GM23248 (cell line): ENCODE measurements at regions not wholly inside any gene's neighbourhood (a gene's known extent, or its start where the extent isn't known, plus 50 kb on each side); places are given as distances from the start of the nearest gene placed in this dataset.
"Not testable (repeated sequence)": the region's sequence is repeated elsewhere in the genome, so short reads cannot be mapped to it uniquely, and the experiment has no call there.

Experiments
- DNase-seq: peaks from one replicate; pipeline ENCODE4 v3.0.0-alpha.2; 2015
- H2AFZ ChIP-seq: fragments of 200-600 bp; sonication (generic); 2 replicates; pipeline ENCODE4 v1.6.1; 2016; ENCODE audit warnings: antibody characterized with exemption
- H3F3A ChIP-seq: fragments of 200-600 bp; sonication (generic); 2 replicates; pipeline ENCODE4 v1.6.1; 2016; ENCODE audit warnings: mild to moderate bottlenecking, antibody characterized with exemption, mixed run types; ENCODE audit not compliant: insufficient read depth
- H3K27ac ChIP-seq: fragments of 200-600 bp; sonication (generic); 2 replicates; pipeline ENCODE4 v1.5.1; 2016; ENCODE audit warnings: mild to moderate bottlenecking
- H3K27me3 ChIP-seq: fragments of 200-600 bp; sonication (generic); replicated peaks from 2 replicates; pipeline ENCODE4 v1.6.1; 2016; ENCODE audit warnings: mild to moderate bottlenecking; ENCODE audit not compliant: insufficient read depth
- H3K36me3 ChIP-seq: fragments of 200-600 bp; sonication (generic); 2 replicates; pipeline ENCODE4 v1.6.1; 2016; ENCODE audit warnings: low read depth, mild to moderate bottlenecking
- H3K4me1 ChIP-seq: fragments of 200-600 bp; sonication (generic); 2 replicates; pipeline ENCODE4 v1.6.1; 2016; ENCODE audit warnings: mild to moderate bottlenecking; ENCODE audit not compliant: insufficient read depth
- H3K4me2 ChIP-seq: fragments of 200-600 bp; sonication (generic); one replicate; pipeline ENCODE4 v1.6.1; 2016; ENCODE audit warnings: mild to moderate bottlenecking; ENCODE audit not compliant: unreplicated experiment
- H3K4me3 ChIP-seq: fragments of 200-600 bp; sonication (generic); 2 replicates; pipeline ENCODE4 v1.5.1; 2016; ENCODE audit warnings: mild to moderate bottlenecking
- H3K79me2 ChIP-seq: fragments of 200-600 bp; sonication (generic); 2 replicates; pipeline ENCODE4 v1.6.1; 2016; ENCODE audit warnings: mild to moderate bottlenecking; ENCODE audit not compliant: insufficient read depth
- H3K9ac ChIP-seq: fragments of 200-600 bp; sonication (generic); 2 replicates; pipeline ENCODE4 v1.6.1; 2016; ENCODE audit warnings: mild to moderate bottlenecking
- H3K9me2 ChIP-seq: fragments of 200-600 bp; sonication (generic); 2 replicates; pipeline ENCODE4 v1.6.1; 2016; ENCODE audit warnings: mixed run types, mild to moderate bottlenecking, moderate library complexity; ENCODE audit not compliant: insufficient read depth
- H3K9me3 ChIP-seq: fragments of 200-600 bp; sonication (generic); one replicate; pipeline ENCODE4 v1.6.1; 2017; ENCODE audit warnings: low read depth
- H4K20me1 ChIP-seq: fragments of 200-600 bp; sonication (generic); 2 replicates; pipeline ENCODE4 v1.6.0; 2016; ENCODE audit not compliant: insufficient read depth
- EZH2 ChIP-seq: fragments of 200-600 bp; sonication (generic); IDR thresholded peaks from 2 replicates; pipeline ENCODE4 v1.6.1; 2018; ENCODE audit warnings: antibody characterized with exemption, mild to moderate bottlenecking; ENCODE audit not compliant: insufficient read depth, poor library complexity, severe bottlenecking
- EZH2phosphoT487 ChIP-seq: fragments of 200-600 bp; sonication (generic); IDR thresholded peaks from 2 replicates; pipeline ENCODE4 v1.6.1; 2018; ENCODE audit warnings: antibody characterized with exemption, moderate library complexity, mild to moderate bottlenecking, low read depth; ENCODE audit not compliant: insufficient read depth
- WGBS, 2 experiments: methylation state at CpG; one replicate each; pipeline ENCODE4 v1.1.6; 2015 to 2017; ENCODE audit warnings: low lambda C conversion rate in 2 of 2, low coverage in 1 of 2; ENCODE audit errors: missing lambda C conversion rate in 2 of 2; 5-methylcytosine and 5-hydroxymethylcytosine counted together
- in situ Hi-C: fragments of 300-500 bp; cut with MboI; formaldehyde crosslinking; loops from 2 replicates; pipeline ENCODE4 v1.15.0; 2020

GRCh38 chr1:30548294-30548693 is 175.1 kb downstream of the MATN1 start:
- Histone ChIP-seq H3K4me1 (no peaks in the 10 kb centered on the region), H3K27ac (no peak overlapping the region), H3K79me2 (no peaks in the 10 kb centered on the region), H3F3A (no peaks in the 10 kb centered on the region), H4K20me1 (no peaks in the 10 kb centered on the region), H3K9ac (no peak overlapping the region), H3K36me3 (no peaks in the 10 kb centered on the region), H3K4me3 (no peak overlapping the region), H3K4me2 (no peak overlapping the region), H3K27me3 (no peaks in the 10 kb centered on the region), H3K9me3 (no peaks in the 10 kb centered on the region), H2AFZ (no peak overlapping the region), H3K9me2 (no peaks in the 10 kb centered on the region)
- DNase-seq: no peak
- 85 to 88% methylated on average over 2 of the region's 2 CpGs for WGBS, 2 experiments
- TF ChIP-seq EZH2 (no peak), EZH2phosphoT487 (no peak)
- in situ Hi-C loops: no loop called here

- H3K36me3 ChIP-seq, H3K4me3 ChIP-seq, H3K27ac ChIP-seq, H3K9me2 ChIP-seq, H3K9me3 ChIP-seq, H3K27me3 ChIP-seq, in situ Hi-C loops, H4K20me1 ChIP-seq, H3F3A ChIP-seq, H3K4me1 ChIP-seq, DNase-seq, H3K79me2 ChIP-seq, H2AFZ ChIP-seq, H3K9ac ChIP-seq, H3K4me2 ChIP-seq: not testable (repeated sequence)
- WGBS, 2 experiments: 48 to 59% methylated on average over 2 of the region's 2 CpGs
Measured at GRCh38 chr1:30547326-30547725, 176.1 kb downstream of the MATN1 start.

GRCh38 chr1:30545365-30545764 is 178.0 kb downstream of the MATN1 start:
- H3K4me2 ChIP-seq: no peak overlapping the region
- DNase-seq: no peak
- no peaks in the 10 kb centered on the region for H3K79me2 ChIP-seq
- H3K9ac ChIP-seq: no peak overlapping the region
- H3K27me3 ChIP-seq: no peaks in the 10 kb centered on the region
- no peak overlapping the region for H2AFZ ChIP-seq
- H3K36me3 ChIP-seq: no peaks in the 10 kb centered on the region
- H3K4me3 ChIP-seq: no peak overlapping the region
- H3K9me2 ChIP-seq: no peaks in the 10 kb centered on the region
- no peaks in the 10 kb centered on the region for H3K4me1 ChIP-seq
- TF ChIP-seq EZH2phosphoT487: no peak
- no peak for TF ChIP-seq EZH2
- WGBS, 2 experiments: 20 to 22% methylated on average over 4 of the region's 4 CpGs
- H4K20me1 ChIP-seq: no peaks in the 10 kb centered on the region
- no peaks in the 10 kb centered on the region for H3K9me3 ChIP-seq
- no peaks in the 10 kb centered on the region for H3F3A ChIP-seq
- in situ Hi-C loops: no loop called here
- H3K27ac ChIP-seq: no peak overlapping the region

GRCh38 chr1:30541721-30542485 is 181.5 kb downstream of the MATN1 start:
- H3K9me2 ChIP-seq: no peaks in the 10 kb centered on the region
- no peak overlapping the region for H3K9ac ChIP-seq
- no peak overlapping the region for H3K4me3 ChIP-seq
- no peak for TF ChIP-seq EZH2phosphoT487
- no peak for TF ChIP-seq EZH2
- H2AFZ ChIP-seq: no peak overlapping the region
- no peaks in the 10 kb centered on the region for H3K4me1 ChIP-seq
- H3K27ac ChIP-seq: no peak overlapping the region
- no peak overlapping the region for H3K4me2 ChIP-seq
- no peaks in the 10 kb centered on the region for H4K20me1 ChIP-seq
- no peaks in the 10 kb centered on the region for H3F3A ChIP-seq
- no peaks in the 10 kb centered on the region for H3K36me3 ChIP-seq
- DNase-seq: no peak
- WGBS, 2 experiments: 59 to 63% methylated on average over 10 of the region's 10 CpGs
- no peaks in the 10 kb centered on the region for H3K9me3 ChIP-seq
- no peaks in the 10 kb centered on the region for H3K79me2 ChIP-seq
- H3K27me3 ChIP-seq: no peaks in the 10 kb centered on the region
- in situ Hi-C loops: no loop called here
